GM19397 (cell line): ENCODE measurements at regions not wholly inside any gene's neighbourhood (a gene's known extent, or its start where the extent isn't known, plus 50 kb on each side); places are given as distances from the start of the nearest gene placed in this dataset.

Experiments used
- ATAC-seq: cut with Tn5 transposase; IDR thresholded peaks from one replicate; pipeline ENCODE4 v1.9.1; 2021; ENCODE audit warnings: mild to moderate bottlenecking, moderate library complexity; ENCODE audit not compliant: unreplicated experiment

GRCh38 chr4:126697748-126698147 is 935.0 kb upstream of the INTU start:
- ATAC-seq, result no peak

- ATAC-seq, result no peak
These were observed 934.5 kb upstream of the INTU start for GRCh38 chr4:126698224-126698623.

- ATAC-seq, result no peak
These were observed 931.0 kb upstream of the INTU start for GRCh38 chr4:126701756-126702155.

- ATAC-seq, result no peak
These were observed 930.0 kb upstream of the INTU start for GRCh38 chr4:126702747-126703146.

GRCh38 chr4:126705266-126705665 is 927.5 kb upstream of the INTU start:
- no peak for ATAC-seq

GRCh38 chr4:126708716-126709115 is 924.0 kb upstream of the INTU start:
- ATAC-seq, result no peak

GRCh38 chr4:126710935-126711334 is 921.8 kb upstream of the INTU start:
- no peak for ATAC-seq

GRCh38 chr4:126715067-126715466 is 917.7 kb upstream of the INTU start:
- ATAC-seq, result no peak

GRCh38 chr4:126715681-126716080 is 917.1 kb upstream of the INTU start:
- ATAC-seq, result no peak

GRCh38 chr4:126718136-126718535 is 914.6 kb upstream of the INTU start:
- no peak for ATAC-seq

- no peak for ATAC-seq
These were observed 912.9 kb upstream of the INTU start for GRCh38 chr4:126719852-126720251.

GRCh38 chr4:126725906-126726305 is 906.9 kb upstream of the INTU start:
- ATAC-seq, result no peak

- ATAC-seq, result no peak
These were observed 905.3 kb upstream of the INTU start for GRCh38 chr4:126727461-126727860.

GRCh38 chr4:126731062-126731461 is 901.7 kb upstream of the INTU start:
- no peak for ATAC-seq

- no peak for ATAC-seq
These were observed 899.5 kb upstream of the INTU start for GRCh38 chr4:126733301-126733700.

GRCh38 chr4:126734465-126734864 is 898.3 kb upstream of the INTU start:
- ATAC-seq, result no peak

- no peak for ATAC-seq
These were observed 897.2 kb upstream of the INTU start for GRCh38 chr4:126735294-126736132.

- ATAC-seq, result no peak
These were observed 896.6 kb upstream of the INTU start for GRCh38 chr4:126736133-126736518.

GRCh38 chr4:126737899-126738526 is 894.7 kb upstream of the INTU start:
- ATAC-seq, result no peak

- no peak for ATAC-seq
These were observed 894.2 kb upstream of the INTU start for GRCh38 chr4:126738527-126738923.

GRCh38 chr4:126738926-126739325 is 893.8 kb upstream of the INTU start:
- ATAC-seq, result no peak

GRCh38 chr4:126740687-126741086 is 892.1 kb upstream of the INTU start:
- no peak for ATAC-seq

- ATAC-seq, result no peak
These were observed 890.7 kb upstream of the INTU start for GRCh38 chr4:126742048-126742447.
